ENCODE measurements at regions not wholly inside any gene's neighbourhood (a gene's known extent, or its start where the extent isn't known, plus 50 kb on each side); places are given as distances from the start of the nearest gene placed in this dataset.
"Not testable (repeated sequence)": the region's sequence is repeated elsewhere in the genome, so short reads cannot be mapped to it uniquely, and the experiment has no call there.

GRCh38 chr2:194834371-194834770 lies 822.7 kb upstream of the SLC39A10 start:
- TF ChIP-seq CTCF (IDR thresholded peaks at IDR 0.05 in 4 of 5, conservative IDR thresholded peaks at IDR 0.05 in 1 of 5); POLR2A (IDR thresholded peaks at IDR 0.05): not testable (repeated sequence)
